NB4 (cell line): ENCODE measurements at regions not wholly inside any gene's neighbourhood (a gene's known extent, or its start where the extent isn't known, plus 50 kb on each side); places are given as distances from the start of the nearest gene placed in this dataset.

Experiments used
- MYC ChIP-seq: IDR thresholded peaks from 2 replicates; pipeline ENCODE4 v1.6.1; 2011; ENCODE audit warnings: low read depth, low read length
- POLR2A ChIP-seq: IDR thresholded peaks from 2 replicates; pipeline ENCODE4 v1.6.1; 2011; ENCODE audit warnings: mild to moderate bottlenecking; ENCODE audit not compliant: insufficient read length; ENCODE audit errors: extremely low read depth
- TF ChIP-seq, protein P1 (sequence below): IDR thresholded peaks from one replicate; pipeline ENCODE4 v1.5.1; 2012; ENCODE audit warnings: low read depth, low read length

DNA sequence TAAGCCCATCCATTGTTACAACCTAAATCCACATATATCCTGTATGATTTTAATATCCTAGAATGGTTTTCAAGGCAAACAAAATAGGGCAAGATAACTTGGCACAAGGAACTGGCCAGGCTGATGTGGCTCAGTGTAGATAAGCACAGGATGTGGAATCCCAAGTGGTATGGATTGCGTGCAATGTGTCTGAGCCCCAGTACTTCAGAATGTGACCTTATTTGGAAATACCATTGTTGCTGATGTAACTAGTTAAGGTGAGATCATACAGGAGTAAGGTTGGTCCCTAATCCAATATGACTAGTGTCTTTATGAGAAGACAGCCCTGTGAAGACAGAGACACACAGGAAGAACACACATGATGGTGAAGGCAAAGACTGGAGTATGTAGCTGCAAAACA, 72.4 kb downstream of the IL21 start:
- TF ChIP-seq, protein P1, sequence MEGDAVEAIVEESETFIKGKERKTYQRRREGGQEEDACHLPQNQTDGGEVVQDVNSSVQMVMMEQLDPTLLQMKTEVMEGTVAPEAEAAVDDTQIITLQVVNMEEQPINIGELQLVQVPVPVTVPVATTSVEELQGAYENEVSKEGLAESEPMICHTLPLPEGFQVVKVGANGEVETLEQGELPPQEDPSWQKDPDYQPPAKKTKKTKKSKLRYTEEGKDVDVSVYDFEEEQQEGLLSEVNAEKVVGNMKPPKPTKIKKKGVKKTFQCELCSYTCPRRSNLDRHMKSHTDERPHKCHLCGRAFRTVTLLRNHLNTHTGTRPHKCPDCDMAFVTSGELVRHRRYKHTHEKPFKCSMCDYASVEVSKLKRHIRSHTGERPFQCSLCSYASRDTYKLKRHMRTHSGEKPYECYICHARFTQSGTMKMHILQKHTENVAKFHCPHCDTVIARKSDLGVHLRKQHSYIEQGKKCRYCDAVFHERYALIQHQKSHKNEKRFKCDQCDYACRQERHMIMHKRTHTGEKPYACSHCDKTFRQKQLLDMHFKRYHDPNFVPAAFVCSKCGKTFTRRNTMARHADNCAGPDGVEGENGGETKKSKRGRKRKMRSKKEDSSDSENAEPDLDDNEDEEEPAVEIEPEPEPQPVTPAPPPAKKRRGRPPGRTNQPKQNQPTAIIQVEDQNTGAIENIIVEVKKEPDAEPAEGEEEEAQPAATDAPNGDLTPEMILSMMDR: no peak
- TF ChIP-seq POLR2A (no peak), MYC (no peak)
